AML-193 (cell line): ENCODE measurements at regions not wholly inside any gene's neighbourhood (a gene's known extent, or its start where the extent isn't known, plus 50 kb on each side); places are given as distances from the start of the nearest gene placed in this dataset.

Experiments
- DNase-seq, 2 experiments: peaks; one replicate each; lab custom pipeline; 2025; lab: John Stamatoyannopoulos, UW

GRCh38 chr5:93884254-93884653, 142.9 kb upstream of the POU5F2 start:
- no peak for DNase-seq

GRCh38 chr5:93883459-93883858, 142.1 kb upstream of the POU5F2 start:
- DNase-seq = no peak

GRCh38 chr5:93875693-93876092, 134.3 kb upstream of the POU5F2 start:
- no peak for DNase-seq

- DNase-seq = no peak
Observed at GRCh38 chr5:93874491-93874890, 133.1 kb upstream of the POU5F2 start.

- DNase-seq = no peak
Observed at GRCh38 chr5:93874080-93874479, 132.7 kb upstream of the POU5F2 start.

GRCh38 chr5:93873211-93873736, 131.9 kb upstream of the POU5F2 start:
- DNase-seq = no peak

GRCh38 chr5:93870649-93871048, 129.2 kb upstream of the POU5F2 start:
- DNase-seq = no peak

- DNase-seq = no peak
Observed at GRCh38 chr5:93868851-93869250, 127.5 kb upstream of the POU5F2 start.

GRCh38 chr5:93850311-93850710, 108.9 kb upstream of the POU5F2 start:
- DNase-seq = no peak

- no peak for DNase-seq
Observed at GRCh38 chr5:93845376-93845775, 104.0 kb upstream of the POU5F2 start.

GRCh38 chr5:93831449-93831848, 90.0 kb upstream of the POU5F2 start:
- DNase-seq = no peak

- DNase-seq = no peak
Observed at GRCh38 chr5:93830893-93831292, 89.5 kb upstream of the POU5F2 start.

- no peak for DNase-seq
Observed at GRCh38 chr5:93829346-93829745, 87.9 kb upstream of the POU5F2 start.

- no peak for DNase-seq
Observed at GRCh38 chr5:93821891-93822415, 80.6 kb upstream of the POU5F2 start.

- DNase-seq = no peak
Observed at GRCh38 chr5:93819668-93820067, 78.3 kb upstream of the POU5F2 start.

GRCh38 chr5:93810780-93811179, 69.4 kb upstream of the POU5F2 start:
- DNase-seq = no peak

GRCh38 chr5:93809430-93809829, 68.0 kb upstream of the POU5F2 start:
- DNase-seq = no peak

GRCh38 chr5:93807846-93808245, 66.4 kb upstream of the POU5F2 start:
- DNase-seq = no peak

- DNase-seq = no peak
Observed at GRCh38 chr5:93805616-93806379, 64.4 kb upstream of the POU5F2 start.

- peak; percentile 59 to 69 for DNase-seq
Observed at GRCh38 chr5:93800988-93801811, 59.8 kb upstream of the POU5F2 start.

GRCh38 chr5:93794954-93795353, 53.6 kb upstream of the POU5F2 start:
- DNase-seq = no peak

GRCh38 chr5:93793159-93793781, 51.9 kb upstream of the POU5F2 start:
- DNase-seq = no peak
